H1 (cell line): ENCODE measurements at regions not wholly inside any gene's neighbourhood (a gene's known extent, or its start where the extent isn't known, plus 50 kb on each side); places are given as distances from the start of the nearest gene placed in this dataset.

Experiments used
- BCL11A ChIP-seq, 2 experiments: IDR thresholded peaks; one replicate each; pipeline ENCODE4 v1.6.1; 2011; ENCODE audit warnings: low read depth in 2 of 2, low read length in 2 of 2, mild to moderate bottlenecking in 2 of 2
- CHD2 ChIP-seq: IDR thresholded peaks from 2 replicates; pipeline ENCODE4 v1.6.1; 2012; ENCODE audit warnings: low read length, improper control_type of control experiment
- CHD7 ChIP-seq: fragments of 300-600 bp; sonication (generic); IDR thresholded peaks from 2 replicates; pipeline ENCODE4 v1.7.1; 2012; ENCODE audit warnings: low read length, moderate library complexity, mild to moderate bottlenecking, inconsistent platforms; ENCODE audit not compliant: insufficient replicate concordance
- CREB1 ChIP-seq: IDR thresholded peaks from 2 replicates; pipeline ENCODE4 v1.6.1; 2012; ENCODE audit warnings: inconsistent platforms
- EGR1 ChIP-seq: IDR thresholded peaks from 2 replicates; pipeline ENCODE4 v1.6.1; 2011; ENCODE audit warnings: low read depth, low read length, borderline replicate concordance
- POLR2AphosphoS5 ChIP-seq: IDR thresholded peaks from 2 replicates; pipeline ENCODE4 v1.6.1; 2011; ENCODE audit warnings: low read depth, low read length
- RNF2 ChIP-seq: fragments of 200-900, 300-1000 bp; sonication (generic); IDR thresholded peaks from 2 replicates; pipeline ENCODE4 v1.7.1; 2016; ENCODE audit warnings: borderline replicate concordance, low read depth, mild to moderate bottlenecking, antibody characterized with exemption, low read length; ENCODE audit not compliant: poor library complexity, severe bottlenecking; ENCODE audit errors: missing control alignments
- TBP ChIP-seq: IDR thresholded peaks from 2 replicates; pipeline ENCODE4 v1.6.1; 2011; ENCODE audit warnings: low read depth, low read length, improper control_type of control experiment
- TCF12 ChIP-seq: IDR thresholded peaks from 2 replicates; pipeline ENCODE4 v1.6.1; 2011; ENCODE audit warnings: low read depth, mild to moderate bottlenecking, low read length
- ZNF274 ChIP-seq: IDR thresholded peaks from 2 replicates; pipeline ENCODE4 v1.7.0; 2012; ENCODE audit warnings: low read length, borderline replicate concordance; ENCODE audit errors: extremely low read depth

- TF ChIP-seq CHD7 (no peak), CHD2 (no peak), POLR2AphosphoS5 (no peak), TCF12 (no peak), CREB1 (no peak), BCL11A (IDR thresholded peaks at IDR 0.05; ENCODE audit: low read depth in 2 of 2, low read length in 2 of 2) (no peak), RNF2 (no peak), ZNF274 (no peak), TBP (no peak), EGR1 (no peak)
Measured at GRCh38 chr7:80078886-80079285, 55.7 kb upstream of the GNAI1 start (continued).
